HG03196 (cell line): ENCODE measurements at regions not wholly inside any gene's neighbourhood (a gene's known extent, or its start where the extent isn't known, plus 50 kb on each side); places are given as distances from the start of the nearest gene placed in this dataset.

Experiments used
- ATAC-seq: cut with Tn5 transposase; IDR thresholded peaks from one replicate; pipeline ENCODE4 v1.9.1; 2021; ENCODE audit not compliant: unreplicated experiment

DNA sequence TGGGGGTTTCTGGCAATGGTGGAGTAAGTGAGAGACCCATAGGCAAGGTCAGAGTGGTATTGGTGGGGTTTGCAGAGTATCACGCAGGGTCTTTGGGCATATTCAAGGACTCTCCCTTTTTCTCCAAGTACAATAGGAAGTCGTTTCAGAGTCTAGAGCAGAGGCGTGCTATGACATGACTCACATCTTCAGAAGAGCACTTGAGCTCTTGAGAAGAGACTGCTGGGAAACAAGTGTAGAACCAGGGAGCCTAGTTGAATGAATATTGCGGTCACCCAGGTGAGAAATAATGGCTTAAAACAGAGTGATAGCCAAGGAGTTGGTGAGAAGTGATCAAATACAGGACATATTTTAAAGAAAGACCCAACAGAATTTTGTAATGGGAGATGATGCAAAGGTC lies 813.4 kb downstream of the TLE1 start:
- ATAC-seq, result no peak

DNA sequence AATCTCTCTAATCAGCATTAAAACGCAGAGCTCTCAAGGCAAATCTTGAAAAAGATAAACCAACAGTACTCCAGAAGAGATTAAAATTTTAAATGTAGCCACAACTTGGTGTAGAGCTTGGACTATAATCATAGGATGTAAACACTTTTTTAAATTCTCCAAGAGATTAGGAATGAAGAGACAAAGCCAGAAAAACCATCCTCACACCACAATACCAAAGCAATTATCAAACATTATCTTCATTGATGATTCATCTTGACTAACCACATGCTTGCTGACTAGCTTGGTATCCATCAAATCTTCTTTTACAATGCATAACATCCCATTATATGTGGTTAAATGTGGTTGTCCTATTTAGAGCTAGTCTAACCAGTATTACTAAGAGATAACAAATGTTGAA lies 815.1 kb downstream of the TLE1 start:
- no peak for ATAC-seq

DNA sequence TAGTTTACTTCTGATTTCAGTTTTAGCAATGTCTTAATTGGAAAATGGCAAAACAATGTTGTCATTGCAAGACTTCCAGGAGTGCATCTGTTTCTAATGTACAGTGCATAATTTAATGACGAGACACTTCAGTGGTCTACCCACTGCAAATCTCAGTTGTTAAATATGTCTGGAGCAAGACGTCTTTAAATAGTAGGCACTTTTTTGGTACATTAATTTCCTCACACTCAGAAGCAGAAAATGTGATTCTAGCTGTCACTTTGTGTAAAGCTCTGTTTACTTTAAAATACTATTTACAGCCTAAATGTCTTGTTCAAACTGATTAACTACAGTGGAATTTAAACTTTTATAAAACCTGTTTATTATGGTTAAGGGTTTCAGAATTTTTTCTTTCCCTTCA lies 815.5 kb downstream of the TLE1 start:
- no peak for ATAC-seq

DNA sequence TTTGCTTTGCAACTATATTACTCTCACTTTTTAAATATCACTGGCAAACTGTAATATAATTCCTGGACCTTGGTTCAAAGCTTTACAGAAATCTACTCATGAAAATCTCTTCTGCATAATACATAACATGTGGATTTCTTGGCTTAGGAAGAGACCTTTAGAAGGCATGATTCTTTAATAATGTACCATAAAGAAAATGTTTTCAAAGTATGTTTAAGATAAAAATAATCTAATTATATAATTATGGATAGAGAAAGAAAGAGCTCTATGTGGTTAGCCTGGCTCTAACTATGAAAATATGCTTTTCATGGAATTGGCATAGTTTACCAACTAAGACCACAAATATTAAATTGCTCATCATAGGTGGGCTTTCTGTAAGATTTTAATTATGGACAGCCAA lies 817.8 kb downstream of the TLE1 start:
- no peak for ATAC-seq

- no peak for ATAC-seq
Observed at GRCh38 chr9:80867731-80868130, 821.6 kb downstream of the TLE1 start.

GRCh38 chr9:80866576-80867227 lies 822.6 kb downstream of the TLE1 start:
- no peak for ATAC-seq

DNA sequence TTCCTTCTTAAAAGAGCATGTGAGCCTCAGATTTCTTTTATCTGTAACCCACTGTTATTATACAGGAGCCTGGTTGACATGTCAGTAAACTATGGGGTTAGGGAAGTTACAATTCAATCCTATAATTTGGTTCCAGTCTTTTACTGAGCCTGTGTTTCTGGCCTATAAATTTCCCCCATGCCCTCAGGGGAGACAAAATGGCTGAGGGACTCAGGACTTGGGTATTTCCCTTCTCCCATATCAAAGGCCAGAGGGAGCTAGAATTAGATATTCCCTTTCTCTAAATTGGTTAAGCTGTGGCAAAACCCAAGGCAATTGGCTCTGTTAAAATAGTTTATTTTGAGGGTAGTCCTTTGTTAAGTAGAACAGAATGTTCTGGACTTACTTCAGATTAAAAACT lies 823.2 kb downstream of the TLE1 start:
- ATAC-seq, result no peak

DNA sequence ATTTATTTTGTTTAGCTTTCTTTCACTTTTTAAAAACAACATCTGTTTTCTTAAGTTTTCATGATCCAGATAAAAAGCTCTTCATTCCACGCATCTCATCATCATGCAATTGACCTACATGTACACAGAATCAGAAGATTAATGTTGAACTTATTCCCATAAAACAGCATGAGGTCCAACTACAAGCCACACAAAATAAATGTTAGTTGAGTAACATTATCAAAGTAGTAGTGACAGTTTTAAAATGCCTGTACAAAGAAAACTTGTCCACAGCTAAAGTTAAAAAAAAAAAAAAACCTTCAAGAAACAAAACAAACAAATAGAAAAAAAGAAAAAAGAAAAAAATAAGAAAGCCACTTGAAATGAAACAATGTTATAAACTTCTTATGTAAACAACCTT lies 846.3 kb downstream of the TLE1 start:
- ATAC-seq, result no peak

DNA sequence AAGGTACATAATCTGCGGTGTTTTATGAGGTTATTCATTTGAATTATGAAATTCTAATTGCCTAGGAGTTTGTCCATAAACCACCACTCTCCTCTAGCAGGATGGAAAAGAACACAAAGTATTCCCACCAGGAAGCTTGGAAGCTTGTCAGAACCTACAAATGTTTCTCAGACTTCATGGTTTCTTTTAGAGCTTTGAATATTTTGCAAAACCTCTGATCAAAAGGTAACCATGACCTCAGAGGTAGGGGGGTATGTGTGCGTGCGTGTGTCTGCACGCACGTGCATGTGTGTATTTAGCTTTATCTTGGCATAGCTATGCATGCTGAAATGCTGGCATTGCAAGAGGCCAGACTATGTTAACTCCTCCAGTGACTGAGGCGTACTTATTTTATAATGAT lies 847.0 kb downstream of the TLE1 start:
- ATAC-seq, result no peak

DNA sequence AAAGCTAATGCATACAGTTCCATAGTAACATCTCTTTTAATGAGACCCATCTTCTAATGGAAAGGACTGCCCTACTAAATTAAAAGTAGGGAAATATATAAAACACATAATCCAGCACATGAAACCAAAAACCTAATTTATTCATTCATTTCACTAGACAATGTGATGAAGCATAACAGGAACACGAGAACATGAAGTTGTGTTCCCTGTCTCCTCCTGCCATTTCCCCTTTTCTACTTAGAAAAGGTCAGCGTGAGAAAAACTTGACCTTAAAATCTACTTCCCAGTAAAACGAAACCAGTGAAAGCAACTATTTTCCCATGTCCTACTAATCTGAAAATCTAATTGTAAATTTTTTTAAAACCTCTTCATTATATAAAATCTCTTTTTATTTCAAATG lies 847.5 kb downstream of the TLE1 start:
- no peak for ATAC-seq

GRCh38 chr9:80839821-80840675 lies 849.3 kb downstream of the TLE1 start:
- ATAC-seq, result no peak

GRCh38 chr9:80836013-80836412 lies 853.3 kb downstream of the TLE1 start:
- no peak for ATAC-seq

GRCh38 chr9:80831751-80832150 lies 857.6 kb downstream of the TLE1 start:
- no peak for ATAC-seq

DNA sequence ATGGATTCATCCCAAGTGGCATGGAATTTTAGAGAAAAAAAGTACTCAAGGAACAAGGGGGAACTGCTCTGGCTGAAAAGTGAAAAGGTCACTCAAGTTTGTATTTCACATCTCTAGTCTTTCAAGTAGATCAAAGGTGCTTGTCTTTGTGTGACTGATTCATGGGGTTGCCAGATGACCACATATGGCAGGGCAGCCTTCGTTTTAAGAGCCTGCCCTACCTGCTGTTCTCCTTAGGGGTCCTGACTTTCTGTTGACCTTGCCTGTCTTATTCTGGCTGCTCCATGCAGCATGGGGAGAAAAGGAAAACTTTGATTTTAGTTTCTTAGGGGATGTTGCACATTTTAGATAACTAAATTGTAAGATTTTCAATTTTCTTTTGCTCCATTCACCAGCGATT lies 877.7 kb downstream of the TLE1 start:
- ATAC-seq, result no peak

GRCh38 chr9:80811003-80811402 lies 878.3 kb downstream of the TLE1 start:
- no peak for ATAC-seq

GRCh38 chr9:80806671-80807070 lies 882.7 kb downstream of the TLE1 start:
- no peak for ATAC-seq

- no peak for ATAC-seq
Observed at GRCh38 chr9:80804873-80805272, 884.5 kb downstream of the TLE1 start.

- ATAC-seq, result no peak
Observed at GRCh38 chr9:80797831-80798688, 891.3 kb downstream of the TLE1 start.

- no peak for ATAC-seq
Observed at GRCh38 chr9:80797101-80797829, 892.1 kb downstream of the TLE1 start.

GRCh38 chr9:80796632-80797031 lies 892.7 kb downstream of the TLE1 start:
- no peak for ATAC-seq

- no peak for ATAC-seq
Observed at GRCh38 chr9:80794197-80794596, 895.1 kb downstream of the TLE1 start.
